ENCODE measurements at regions not wholly inside any gene's neighbourhood (a gene's known extent, or its start where the extent isn't known, plus 50 kb on each side); places are given as distances from the start of the nearest gene placed in this dataset.
"Not testable (repeated sequence)": the region's sequence is repeated elsewhere in the genome, so short reads cannot be mapped to it uniquely, and the experiment has no call there.

DNA sequence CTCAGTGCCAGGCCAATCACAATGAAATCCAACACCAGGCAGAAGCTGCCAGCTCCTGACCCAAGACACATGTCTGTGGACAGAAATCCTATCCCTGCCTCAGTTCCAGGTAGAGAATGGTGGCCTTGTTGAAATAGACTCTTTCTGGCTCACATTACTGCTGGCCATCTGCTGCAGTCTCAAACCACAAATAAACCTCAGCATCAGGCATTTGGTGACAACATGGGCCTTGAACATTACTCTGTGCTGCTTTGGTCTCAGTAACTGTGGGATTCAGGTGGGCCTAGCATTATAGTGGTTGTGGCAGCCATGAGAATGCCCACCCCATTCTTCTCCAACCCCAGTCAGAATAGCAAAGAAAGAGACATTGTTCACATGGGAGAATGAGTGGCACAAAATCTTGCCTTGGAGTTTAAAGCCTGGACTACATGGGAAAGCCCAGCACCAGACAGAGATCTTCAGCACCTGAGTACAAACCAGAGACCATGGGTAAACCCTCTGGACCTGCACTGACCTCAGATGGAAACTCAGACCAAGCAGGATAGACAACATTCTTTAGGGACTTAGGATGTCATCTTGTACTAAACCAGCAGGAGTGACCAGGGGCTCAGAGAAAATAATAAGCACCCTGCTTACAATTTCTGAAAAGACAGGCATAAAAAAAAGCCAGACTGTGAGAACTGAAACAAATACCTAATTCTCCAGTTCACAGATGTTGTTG lies 50.4 kb upstream of the TRAM1L1 start:
- no peak overlapping the region for H3K4me3 ChIP-seq (ENCODE audit: low read depth, low read length)
- ChIA-PET POLR2A (no interaction called here), CTCF (interaction anchor here (0.6 to 3.1 kb wide), 5 partner anchors 420 to 1135 kb away, joined by 3 to 24 read pairs (median 22); no protein-coding TSS in a partner anchor)
- DNase-seq (ENCODE audit: low read depth, low spot score) = no peak
- no peak overlapping the region for H3K27ac ChIP-seq (ENCODE audit: low read depth, low read length)
- TF ChIP-seq, protein P1, sequence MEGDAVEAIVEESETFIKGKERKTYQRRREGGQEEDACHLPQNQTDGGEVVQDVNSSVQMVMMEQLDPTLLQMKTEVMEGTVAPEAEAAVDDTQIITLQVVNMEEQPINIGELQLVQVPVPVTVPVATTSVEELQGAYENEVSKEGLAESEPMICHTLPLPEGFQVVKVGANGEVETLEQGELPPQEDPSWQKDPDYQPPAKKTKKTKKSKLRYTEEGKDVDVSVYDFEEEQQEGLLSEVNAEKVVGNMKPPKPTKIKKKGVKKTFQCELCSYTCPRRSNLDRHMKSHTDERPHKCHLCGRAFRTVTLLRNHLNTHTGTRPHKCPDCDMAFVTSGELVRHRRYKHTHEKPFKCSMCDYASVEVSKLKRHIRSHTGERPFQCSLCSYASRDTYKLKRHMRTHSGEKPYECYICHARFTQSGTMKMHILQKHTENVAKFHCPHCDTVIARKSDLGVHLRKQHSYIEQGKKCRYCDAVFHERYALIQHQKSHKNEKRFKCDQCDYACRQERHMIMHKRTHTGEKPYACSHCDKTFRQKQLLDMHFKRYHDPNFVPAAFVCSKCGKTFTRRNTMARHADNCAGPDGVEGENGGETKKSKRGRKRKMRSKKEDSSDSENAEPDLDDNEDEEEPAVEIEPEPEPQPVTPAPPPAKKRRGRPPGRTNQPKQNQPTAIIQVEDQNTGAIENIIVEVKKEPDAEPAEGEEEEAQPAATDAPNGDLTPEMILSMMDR (IDR thresholded peaks at IDR 0.05; ENCODE audit: low read depth, low read length) = no peak
- no peaks in the 10 kb centered on the region for H3K27me3 ChIP-seq (ENCODE audit: control insufficient read depth, insufficient read depth, low read length)
- no peaks in the 10 kb centered on the region for H3K9me3 ChIP-seq (ENCODE audit: control insufficient read depth, insufficient read depth, low read length)

DNA sequence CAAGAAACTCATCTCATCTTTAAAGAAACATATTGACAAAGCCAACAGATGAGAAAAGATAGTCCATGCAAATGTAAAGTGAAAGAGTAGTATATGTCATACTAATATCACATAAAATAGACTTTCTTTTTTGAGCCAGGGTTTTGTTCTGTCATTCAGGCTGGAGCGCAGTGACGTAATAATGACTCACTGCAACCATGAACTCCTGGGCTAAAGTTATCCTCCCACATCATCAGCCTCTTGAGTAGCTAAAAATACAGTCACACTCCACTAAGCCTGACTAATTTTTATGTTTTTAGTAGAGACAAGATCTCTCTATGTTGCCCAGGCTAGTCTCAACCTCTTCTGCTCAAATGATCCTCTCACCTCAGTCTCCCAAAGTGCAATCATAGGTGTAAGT lies 51.8 kb upstream of the TRAM1L1 start:
- peak; percentile 74 for DNase-seq (ENCODE audit: low read depth, low spot score)
- CTCF ChIA-PET = no interaction called here
- no peak overlapping the region for H3K27ac ChIP-seq (ENCODE audit: low read depth, low read length)

GRCh38 chr4:117138732-117139131 lies 53.4 kb upstream of the TRAM1L1 start:
- POLR2A ChIA-PET; H3K27me3 ChIP-seq (ENCODE audit: control insufficient read depth, insufficient read depth, low read length); H3K9me3 ChIP-seq (ENCODE audit: control insufficient read depth, insufficient read depth, low read length); H3K27ac ChIP-seq (ENCODE audit: low read depth, low read length); CTCF ChIA-PET; DNase-seq (ENCODE audit: low read depth, low spot score); H3K4me3 ChIP-seq (ENCODE audit: low read depth, low read length): not testable (repeated sequence)

More for the DNA sequence above, 51.8 kb upstream of the TRAM1L1 start:
- Histone ChIP-seq H3K4me3 (ENCODE audit: low read depth, low read length) (no peak overlapping the region), H3K9me3 (ENCODE audit: control insufficient read depth, insufficient read depth, low read length) (no peaks in the 10 kb centered on the region), H3K27me3 (ENCODE audit: control insufficient read depth, insufficient read depth, low read length) (no peaks in the 10 kb centered on the region)
- POLR2A ChIA-PET = no interaction called here
- TF ChIP-seq, protein P1 (IDR thresholded peaks at IDR 0.05; ENCODE audit: low read depth, low read length) = no peak

DNA sequence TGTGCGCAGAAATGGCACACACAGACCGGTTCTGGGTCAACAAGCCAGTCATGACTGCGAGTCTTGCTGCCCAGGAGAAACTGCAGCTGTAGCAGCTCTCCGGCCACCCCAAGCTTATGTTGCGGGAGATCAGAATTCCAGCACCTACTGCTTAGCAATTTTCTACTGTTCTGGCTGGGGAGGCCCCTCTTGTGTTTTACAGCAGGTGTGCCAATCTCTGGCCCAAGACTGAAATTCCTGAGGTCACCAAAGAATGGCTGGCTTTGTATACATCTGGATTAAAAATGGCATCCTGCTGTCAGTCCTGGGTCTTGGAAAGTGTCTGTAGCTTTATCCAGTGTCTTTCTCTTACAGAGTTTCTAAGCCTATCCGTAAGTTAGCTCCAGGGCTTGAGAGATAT lies 68.9 kb upstream of the TRAM1L1 start:
- ChIA-PET POLR2A (no interaction called here), CTCF (no interaction called here)
- DNase-seq (ENCODE audit: low read depth, low spot score) = no peak
- H3K4me3 ChIP-seq (ENCODE audit: low read depth, low read length) = no peak overlapping the region
- TF ChIP-seq, protein P1 (IDR thresholded peaks at IDR 0.05; ENCODE audit: low read depth, low read length) = no peak
- no peak overlapping the region for H3K27ac ChIP-seq (ENCODE audit: low read depth, low read length)
- no peaks in the 10 kb centered on the region for H3K9me3 ChIP-seq (ENCODE audit: control insufficient read depth, insufficient read depth, low read length)
- H3K27me3 ChIP-seq (ENCODE audit: control insufficient read depth, insufficient read depth, low read length) = no peaks in the 10 kb centered on the region

DNA sequence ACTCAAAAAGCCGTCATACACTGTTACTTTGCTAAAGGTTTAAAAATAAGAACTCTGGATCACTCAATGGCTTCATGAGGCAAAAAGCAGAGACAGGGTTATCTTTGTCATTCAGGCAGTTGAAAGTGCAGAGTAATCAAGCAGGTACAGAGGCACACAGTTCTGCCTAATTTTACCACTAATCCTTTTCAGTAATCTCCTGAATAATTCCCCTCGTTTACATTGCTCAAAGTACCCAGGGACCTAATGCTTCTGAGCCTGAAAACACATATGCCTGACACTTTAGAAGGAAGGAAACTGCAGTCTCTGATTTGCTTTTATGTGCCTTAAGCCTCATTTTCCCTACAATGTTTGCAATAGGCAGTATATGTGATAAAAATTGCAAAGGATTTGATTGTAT lies 71.4 kb upstream of the TRAM1L1 start:
- no peak for DNase-seq (ENCODE audit: low read depth, low spot score)
- TF ChIP-seq, protein P1 (IDR thresholded peaks at IDR 0.05; ENCODE audit: low read depth, low read length) = no peak
- Histone ChIP-seq H3K27me3 (ENCODE audit: control insufficient read depth, insufficient read depth, low read length) (no peaks in the 10 kb centered on the region), H3K4me3 (ENCODE audit: low read depth, low read length) (no peak overlapping the region), H3K9me3 (ENCODE audit: control insufficient read depth, insufficient read depth, low read length) (no peaks in the 10 kb centered on the region), H3K27ac (ENCODE audit: low read depth, low read length) (no peak overlapping the region)
- CTCF ChIA-PET = no interaction called here
- POLR2A ChIA-PET = no interaction called here
